Panc1 (cell line): ENCODE measurements at regions not wholly inside any gene's neighbourhood (a gene's known extent, or its start where the extent isn't known, plus 50 kb on each side); places are given as distances from the start of the nearest gene placed in this dataset.

Source experiments
- ATAC-seq: fragments of 200-7000 bp; cut with Tn5 transposase; 2 replicates; pipeline ENCODE4 v1.9.1; 2020; ENCODE audit warnings: mild to moderate bottlenecking, moderate library complexity
- BruUV-seq: library from RNA; stranded (reverse); fragments of 400-500 nt; replicated peaks from 2 replicates; lab custom pipeline; 2021; lab: Mats Ljungman, UMichigan
- CTCF ChIA-PET: fragments of 300-600 bp; sonication (Branson Sonifier 250); formaldehyde crosslinking; loops from one replicate; lab custom pipeline; 2022; ENCODE audit warnings: antibody characterized with exemption; lab: Charles Lee
- POLR2A ChIA-PET: fragments of 300-600 bp; sonication (Branson Sonifier 250); formaldehyde crosslinking; loops from one replicate; lab custom pipeline; 2022; ENCODE audit warnings: antibody characterized with exemption; lab: Charles Lee
- DNase-seq: peaks from one replicate; pipeline ENCODE4 v3.0.0-alpha.2; 2010; ENCODE audit warnings: low read depth, low spot score
- H3K27ac ChIP-seq: 2 replicates; pipeline ENCODE4 v1.5.1; 2011; ENCODE audit warnings: mild to moderate bottlenecking, low read length, inconsistent platforms
- H3K27me3 ChIP-seq: fragments of 200-500 bp; sonication (Bioruptor generic); 2 replicates; pipeline ENCODE4 v1.6.0; 2014; ENCODE audit warnings: low read length, inconsistent platforms; ENCODE audit not compliant: control insufficient read depth, insufficient read depth
- H3K36me3 ChIP-seq: fragments of 200-500 bp; sonication (Bioruptor generic); 2 replicates; pipeline ENCODE4 v1.5.1; 2014; ENCODE audit warnings: inconsistent platforms, mild to moderate bottlenecking, low read length, moderate library complexity; ENCODE audit not compliant: control insufficient read depth, insufficient read depth
- H3K4me1 ChIP-seq: 2 replicates; pipeline ENCODE4 v1.5.1; 2011; ENCODE audit warnings: inconsistent platforms, mild to moderate bottlenecking, low read length, moderate library complexity; ENCODE audit not compliant: control insufficient read depth, insufficient read depth
- H3K4me3 ChIP-seq, 2 experiments: 2 replicates each; pipeline ENCODE4 v1.5.1; 2011 to 2012; ENCODE audit warnings: low read depth in 2 of 2, low read length in 2 of 2, mild to moderate bottlenecking in 2 of 2, inconsistent platforms in 1 of 2, moderate library complexity in 1 of 2
- H3K9me3 ChIP-seq: fragments of 200-500 bp; sonication (Bioruptor generic); 2 replicates; pipeline ENCODE4 v1.5.1; 2014; ENCODE audit warnings: low read depth, mild to moderate bottlenecking, inconsistent platforms, low read length, moderate library complexity; ENCODE audit not compliant: control insufficient read depth, insufficient read depth
- POLR2AphosphoS5 ChIP-seq: IDR thresholded peaks from 2 replicates; pipeline ENCODE4 v1.6.1; 2012; ENCODE audit warnings: mild to moderate bottlenecking, low read depth, low read length, moderate library complexity
- SIN3A ChIP-seq: IDR thresholded peaks from 2 replicates; pipeline ENCODE4 v1.6.1; 2012; ENCODE audit warnings: low read depth, mild to moderate bottlenecking, low read length, moderate library complexity, borderline replicate concordance; ENCODE audit not compliant: insufficient read depth
- TCF7L2 ChIP-seq: IDR thresholded peaks from 2 replicates; pipeline ENCODE4 v1.6.1; 2011; ENCODE audit warnings: mild to moderate bottlenecking, low read depth, low read length, inconsistent platforms
- in situ Hi-C: cut with HindIII; loops from 2 replicates; pipeline ENCODE4 v1.10.0; 2016; ENCODE audit warnings: low sequenced_read_pairs, low pct_unique_long_range_greater_than_20kb
- intact Hi-C: fragments of 100-400 bp; cut with micrococcal nuclease; formaldehyde crosslinking; loops from one replicate; pipeline ENCODE4 v1.10.0; 2022; ENCODE audit not compliant: unreplicated experiment
- TF ChIP-seq, protein P1 (sequence below), 2 experiments: IDR thresholded peaks; 2 replicates each; pipeline ENCODE4 v1.6.1; 2011 to 2012; ENCODE audit warnings: low read depth in 2 of 2, control low read depth in 1 of 2, low read length in 1 of 2, mild to moderate bottlenecking in 1 of 2, moderate library complexity in 1 of 2; ENCODE audit not compliant: insufficient read depth in 1 of 2
- TF ChIP-seq, protein P2 (sequence below): fragments of 450-650 bp; IDR thresholded peaks from 2 replicates; pipeline ENCODE4 v1.5.1; 2017; ENCODE audit warnings: mild to moderate bottlenecking

DNA sequence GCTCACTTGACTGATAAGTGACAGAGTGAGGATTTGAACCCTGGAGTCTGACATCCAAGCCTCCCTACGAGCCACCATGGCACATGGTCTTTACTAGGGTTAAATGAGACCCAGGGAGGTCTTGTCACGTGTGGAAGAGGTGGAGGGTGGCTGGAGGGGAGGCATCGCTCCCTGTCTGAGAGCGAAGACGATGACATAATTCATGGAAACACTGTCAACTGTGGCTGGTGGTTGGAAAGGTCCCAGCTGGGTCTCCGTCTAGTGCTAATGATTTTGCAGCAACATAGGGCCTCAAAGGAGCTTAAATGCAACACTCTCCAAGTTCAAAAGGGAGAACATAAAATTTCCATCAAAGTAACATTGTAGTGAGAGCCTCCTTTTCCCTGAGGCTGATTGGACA is 99.9 kb upstream of the BAIAP2L1 start:
- Histone ChIP-seq H3K4me1 (no peaks in the 10 kb centered on the region), H3K27ac (no peak overlapping the region), H3K27me3 (no peaks in the 10 kb centered on the region), H3K4me3 (no peak overlapping the region), H3K36me3 (no peaks in the 10 kb centered on the region), H3K9me3 (no peaks in the 10 kb centered on the region)
- intact Hi-C loops (no loop called here), in situ Hi-C loops (no loop called here)
- ATAC-seq (no peak), DNase-seq (no peak)
- TF ChIP-seq POLR2AphosphoS5 (no peak), SIN3A (no peak), TCF7L2 (no peak)
- TF ChIP-seq, protein P1, sequence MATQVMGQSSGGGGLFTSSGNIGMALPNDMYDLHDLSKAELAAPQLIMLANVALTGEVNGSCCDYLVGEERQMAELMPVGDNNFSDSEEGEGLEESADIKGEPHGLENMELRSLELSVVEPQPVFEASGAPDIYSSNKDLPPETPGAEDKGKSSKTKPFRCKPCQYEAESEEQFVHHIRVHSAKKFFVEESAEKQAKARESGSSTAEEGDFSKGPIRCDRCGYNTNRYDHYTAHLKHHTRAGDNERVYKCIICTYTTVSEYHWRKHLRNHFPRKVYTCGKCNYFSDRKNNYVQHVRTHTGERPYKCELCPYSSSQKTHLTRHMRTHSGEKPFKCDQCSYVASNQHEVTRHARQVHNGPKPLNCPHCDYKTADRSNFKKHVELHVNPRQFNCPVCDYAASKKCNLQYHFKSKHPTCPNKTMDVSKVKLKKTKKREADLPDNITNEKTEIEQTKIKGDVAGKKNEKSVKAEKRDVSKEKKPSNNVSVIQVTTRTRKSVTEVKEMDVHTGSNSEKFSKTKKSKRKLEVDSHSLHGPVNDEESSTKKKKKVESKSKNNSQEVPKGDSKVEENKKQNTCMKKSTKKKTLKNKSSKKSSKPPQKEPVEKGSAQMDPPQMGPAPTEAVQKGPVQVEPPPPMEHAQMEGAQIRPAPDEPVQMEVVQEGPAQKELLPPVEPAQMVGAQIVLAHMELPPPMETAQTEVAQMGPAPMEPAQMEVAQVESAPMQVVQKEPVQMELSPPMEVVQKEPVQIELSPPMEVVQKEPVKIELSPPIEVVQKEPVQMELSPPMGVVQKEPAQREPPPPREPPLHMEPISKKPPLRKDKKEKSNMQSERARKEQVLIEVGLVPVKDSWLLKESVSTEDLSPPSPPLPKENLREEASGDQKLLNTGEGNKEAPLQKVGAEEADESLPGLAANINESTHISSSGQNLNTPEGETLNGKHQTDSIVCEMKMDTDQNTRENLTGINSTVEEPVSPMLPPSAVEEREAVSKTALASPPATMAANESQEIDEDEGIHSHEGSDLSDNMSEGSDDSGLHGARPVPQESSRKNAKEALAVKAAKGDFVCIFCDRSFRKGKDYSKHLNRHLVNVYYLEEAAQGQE (IDR thresholded peaks at IDR 0.05; ENCODE audit: insufficient read depth in 1 of 2, low read depth in 2 of 2, low read length in 1 of 2): no peak
- TF ChIP-seq, protein P2, sequence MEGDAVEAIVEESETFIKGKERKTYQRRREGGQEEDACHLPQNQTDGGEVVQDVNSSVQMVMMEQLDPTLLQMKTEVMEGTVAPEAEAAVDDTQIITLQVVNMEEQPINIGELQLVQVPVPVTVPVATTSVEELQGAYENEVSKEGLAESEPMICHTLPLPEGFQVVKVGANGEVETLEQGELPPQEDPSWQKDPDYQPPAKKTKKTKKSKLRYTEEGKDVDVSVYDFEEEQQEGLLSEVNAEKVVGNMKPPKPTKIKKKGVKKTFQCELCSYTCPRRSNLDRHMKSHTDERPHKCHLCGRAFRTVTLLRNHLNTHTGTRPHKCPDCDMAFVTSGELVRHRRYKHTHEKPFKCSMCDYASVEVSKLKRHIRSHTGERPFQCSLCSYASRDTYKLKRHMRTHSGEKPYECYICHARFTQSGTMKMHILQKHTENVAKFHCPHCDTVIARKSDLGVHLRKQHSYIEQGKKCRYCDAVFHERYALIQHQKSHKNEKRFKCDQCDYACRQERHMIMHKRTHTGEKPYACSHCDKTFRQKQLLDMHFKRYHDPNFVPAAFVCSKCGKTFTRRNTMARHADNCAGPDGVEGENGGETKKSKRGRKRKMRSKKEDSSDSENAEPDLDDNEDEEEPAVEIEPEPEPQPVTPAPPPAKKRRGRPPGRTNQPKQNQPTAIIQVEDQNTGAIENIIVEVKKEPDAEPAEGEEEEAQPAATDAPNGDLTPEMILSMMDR: no peak
- ChIA-PET CTCF (no interaction called here), POLR2A (no interaction called here)
- BruUV-seq: no TSS peak

DNA sequence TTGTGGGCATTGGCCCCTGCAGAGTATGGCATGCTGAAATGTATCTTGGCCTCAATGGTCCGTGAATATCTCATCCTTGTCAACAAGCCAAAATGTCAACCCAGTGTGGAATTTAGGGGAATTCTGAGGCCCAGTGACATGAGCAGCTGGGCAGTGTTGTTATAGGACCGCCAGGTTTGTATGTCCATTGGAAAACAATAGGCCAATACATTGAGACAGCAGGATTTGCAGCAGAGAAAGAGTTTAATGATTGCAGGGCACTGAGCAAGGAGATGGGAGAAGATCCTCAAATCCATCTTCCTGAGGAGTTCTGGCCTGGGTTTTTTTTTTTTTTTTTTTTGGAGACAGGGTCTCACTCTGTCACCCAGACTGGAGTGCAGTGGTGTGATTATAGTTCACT is 95.7 kb upstream of the BAIAP2L1 start:
- H3K4me1 ChIP-seq: no peaks in the 10 kb centered on the region
- H3K27me3 ChIP-seq: no peaks in the 10 kb centered on the region
- H3K9me3 ChIP-seq: no peaks in the 10 kb centered on the region
- intact Hi-C loops: no loop called here
- ATAC-seq (no peak), DNase-seq (no peak)
- in situ Hi-C loops: no loop called here
- no peak overlapping the region for H3K27ac ChIP-seq
- CTCF ChIA-PET: no interaction called here
- TF ChIP-seq SIN3A (no peak), TCF7L2 (no peak), POLR2AphosphoS5 (no peak)
- TF ChIP-seq, protein P1 (IDR thresholded peaks at IDR 0.05; ENCODE audit: insufficient read depth in 1 of 2, low read depth in 2 of 2, low read length in 1 of 2): no peak
- TF ChIP-seq, protein P2: no peak
- no peaks in the 10 kb centered on the region for H3K36me3 ChIP-seq
- no peak overlapping the region for H3K4me3 ChIP-seq
- no TSS peak for BruUV-seq
- POLR2A ChIA-PET: no interaction called here
